ENCODE measurements at regions not wholly inside any gene's neighbourhood (a gene's known extent, or its start where the extent isn't known, plus 50 kb on each side); places are given as distances from the start of the nearest gene placed in this dataset.

- TF ChIP-seq, protein P1, sequence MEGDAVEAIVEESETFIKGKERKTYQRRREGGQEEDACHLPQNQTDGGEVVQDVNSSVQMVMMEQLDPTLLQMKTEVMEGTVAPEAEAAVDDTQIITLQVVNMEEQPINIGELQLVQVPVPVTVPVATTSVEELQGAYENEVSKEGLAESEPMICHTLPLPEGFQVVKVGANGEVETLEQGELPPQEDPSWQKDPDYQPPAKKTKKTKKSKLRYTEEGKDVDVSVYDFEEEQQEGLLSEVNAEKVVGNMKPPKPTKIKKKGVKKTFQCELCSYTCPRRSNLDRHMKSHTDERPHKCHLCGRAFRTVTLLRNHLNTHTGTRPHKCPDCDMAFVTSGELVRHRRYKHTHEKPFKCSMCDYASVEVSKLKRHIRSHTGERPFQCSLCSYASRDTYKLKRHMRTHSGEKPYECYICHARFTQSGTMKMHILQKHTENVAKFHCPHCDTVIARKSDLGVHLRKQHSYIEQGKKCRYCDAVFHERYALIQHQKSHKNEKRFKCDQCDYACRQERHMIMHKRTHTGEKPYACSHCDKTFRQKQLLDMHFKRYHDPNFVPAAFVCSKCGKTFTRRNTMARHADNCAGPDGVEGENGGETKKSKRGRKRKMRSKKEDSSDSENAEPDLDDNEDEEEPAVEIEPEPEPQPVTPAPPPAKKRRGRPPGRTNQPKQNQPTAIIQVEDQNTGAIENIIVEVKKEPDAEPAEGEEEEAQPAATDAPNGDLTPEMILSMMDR (IDR thresholded peaks at IDR 0.05): no peak
- TF ChIP-seq POLR2A (IDR thresholded peaks at IDR 0.05): no peak
Measured at GRCh38 chr10:128470321-128470965, 344.2 kb upstream of the MKI67 start.

Data from sigmoid colon (tissue), 3 donors.